ENCODE measurements at regions not wholly inside any gene's neighbourhood (a gene's known extent, or its start where the extent isn't known, plus 50 kb on each side); places are given as distances from the start of the nearest gene placed in this dataset.

DNA sequence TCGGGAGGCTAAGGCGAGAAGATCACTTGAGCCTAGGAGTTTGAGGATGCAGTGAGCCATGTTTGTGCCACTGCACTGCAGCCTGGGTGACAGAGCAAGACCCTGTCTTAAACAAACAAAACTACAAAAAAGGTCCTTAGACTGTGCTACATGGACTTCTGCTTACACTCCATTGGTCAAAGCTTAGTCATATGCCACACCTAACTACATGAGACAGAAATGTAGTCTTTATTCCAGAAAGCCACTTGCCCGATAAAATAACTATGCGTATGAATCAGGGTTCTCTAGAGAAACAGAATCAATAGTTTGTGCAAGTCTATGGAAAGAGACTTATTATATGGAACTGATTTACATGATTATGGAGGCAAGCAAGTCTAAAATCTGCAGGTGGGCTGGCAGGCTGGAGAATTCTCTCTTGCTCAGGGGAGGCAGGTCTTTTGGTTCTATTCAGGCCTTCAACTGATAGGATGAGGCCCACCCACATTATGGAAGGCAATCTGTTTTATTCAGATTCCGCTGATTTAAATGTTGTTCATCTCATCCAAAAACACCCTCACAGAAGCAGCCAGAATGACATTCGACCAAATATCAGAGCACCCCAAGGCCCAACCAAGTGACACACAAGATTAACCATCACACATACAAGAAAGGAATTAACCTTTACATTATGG, 114.4 kb upstream of the SIX2 start:
- Histone ChIP-seq H3K4me1 (peaks cover 0 to under 1% (median 0%) of the 10 kb centered on the region in 12 donors), H3K4me3 (no peak overlapping the region), H3K36me3 (no peaks in the 10 kb centered on the region), H3K27ac (no peak overlapping the region), H3K27me3 (no peaks in the 10 kb centered on the region), H3K9me3 (no peaks in the 10 kb centered on the region)
- WGBS, 4 donors, result 74 to 93% (median 92%) methylated on average over 6 of the region's 6 CpGs
- ATAC-seq (no peak), DNase-seq (no peak)
- intact Hi-C loops (cut with DNase I), result no loop called here
- TF ChIP-seq POLR2A (IDR thresholded peaks at IDR 0.05), result no peak
- TF ChIP-seq, protein P1, sequence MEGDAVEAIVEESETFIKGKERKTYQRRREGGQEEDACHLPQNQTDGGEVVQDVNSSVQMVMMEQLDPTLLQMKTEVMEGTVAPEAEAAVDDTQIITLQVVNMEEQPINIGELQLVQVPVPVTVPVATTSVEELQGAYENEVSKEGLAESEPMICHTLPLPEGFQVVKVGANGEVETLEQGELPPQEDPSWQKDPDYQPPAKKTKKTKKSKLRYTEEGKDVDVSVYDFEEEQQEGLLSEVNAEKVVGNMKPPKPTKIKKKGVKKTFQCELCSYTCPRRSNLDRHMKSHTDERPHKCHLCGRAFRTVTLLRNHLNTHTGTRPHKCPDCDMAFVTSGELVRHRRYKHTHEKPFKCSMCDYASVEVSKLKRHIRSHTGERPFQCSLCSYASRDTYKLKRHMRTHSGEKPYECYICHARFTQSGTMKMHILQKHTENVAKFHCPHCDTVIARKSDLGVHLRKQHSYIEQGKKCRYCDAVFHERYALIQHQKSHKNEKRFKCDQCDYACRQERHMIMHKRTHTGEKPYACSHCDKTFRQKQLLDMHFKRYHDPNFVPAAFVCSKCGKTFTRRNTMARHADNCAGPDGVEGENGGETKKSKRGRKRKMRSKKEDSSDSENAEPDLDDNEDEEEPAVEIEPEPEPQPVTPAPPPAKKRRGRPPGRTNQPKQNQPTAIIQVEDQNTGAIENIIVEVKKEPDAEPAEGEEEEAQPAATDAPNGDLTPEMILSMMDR (IDR thresholded peaks at IDR 0.05), result no peak

DNA sequence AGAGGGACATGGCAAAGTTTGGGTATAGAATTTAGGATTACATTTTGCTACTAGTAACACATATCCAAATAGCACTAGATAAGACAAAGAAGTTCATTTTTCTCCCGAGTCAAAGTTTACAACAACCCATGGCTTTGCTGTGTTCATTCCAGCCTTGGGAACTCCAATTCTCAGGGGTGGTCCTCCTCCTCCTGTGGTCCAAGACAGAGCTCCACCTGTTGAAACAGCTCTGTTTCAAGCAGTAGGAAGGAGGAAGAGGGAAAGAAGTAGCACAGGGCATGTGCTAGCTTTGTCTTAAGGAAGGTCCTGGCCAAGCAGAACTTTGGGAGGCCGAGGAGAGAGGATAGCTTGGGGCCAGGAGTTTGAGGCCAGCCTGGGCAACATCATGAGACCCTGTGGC, 113.8 kb upstream of the SIX2 start:
- TF ChIP-seq POLR2A (IDR thresholded peaks at IDR 0.05), result no peak
- TF ChIP-seq, protein P1 (IDR thresholded peaks at IDR 0.05), result no peak
- Histone ChIP-seq H3K27me3 (no peaks in the 10 kb centered on the region), H3K4me1 (no peaks in the 10 kb centered on the region), H3K36me3 (no peaks in the 10 kb centered on the region), H3K9me3 (no peaks in the 10 kb centered on the region), H3K4me3 (no peak overlapping the region), H3K27ac (no peak overlapping the region)
- no peak for ATAC-seq
- intact Hi-C loops (cut with DNase I), result no loop called here
- WGBS, 4 donors, result 71 to 88% (median 81%) methylated on average over 2 of the region's 2 CpGs
- DNase-seq, result no peak

DNA sequence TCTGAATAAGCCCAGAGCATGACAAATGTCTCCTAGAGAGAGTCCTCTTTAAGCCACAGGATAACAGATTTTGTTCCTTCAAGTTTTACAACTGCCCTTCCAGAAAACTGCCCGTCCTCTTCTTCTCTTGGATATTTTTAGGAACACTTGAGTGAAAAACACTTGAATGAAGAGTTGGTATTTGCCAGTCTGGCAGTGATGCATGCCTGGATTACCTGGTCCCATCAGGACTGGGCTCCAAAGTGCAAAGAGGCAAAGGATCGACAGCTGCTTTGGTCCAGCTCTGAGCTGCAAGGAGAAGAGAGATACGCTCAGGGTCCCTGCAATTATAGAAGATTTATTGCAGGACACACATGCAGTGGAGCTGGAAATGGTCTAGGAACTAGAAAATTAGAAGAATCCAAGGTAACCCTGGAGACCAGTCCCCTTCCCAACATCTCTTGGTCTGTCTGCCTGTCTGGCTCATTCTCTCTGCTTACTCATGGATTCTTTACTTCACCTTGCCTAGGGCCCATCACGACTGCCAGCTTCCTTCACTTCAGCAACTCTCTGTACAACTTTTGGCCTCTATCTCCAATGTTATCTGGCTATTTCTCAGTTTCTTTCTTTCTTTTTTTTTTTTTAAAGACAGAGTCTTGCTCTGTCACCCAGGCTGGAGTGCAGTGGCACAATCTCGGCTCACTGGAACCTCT, 112.1 kb upstream of the SIX2 start:
- 61 to 71% (median 68%) methylated on average over 5 of the region's 5 CpGs for WGBS, 4 donors
- ATAC-seq (no peak), DNase-seq (no peak)
- no peaks in the 10 kb centered on the region for H3K4me1 ChIP-seq
- no peaks in the 10 kb centered on the region for H3K27me3 ChIP-seq
- no peaks in the 10 kb centered on the region for H3K9me3 ChIP-seq
- intact Hi-C loops (cut with DNase I), result no loop called here
- TF ChIP-seq, protein P1 (IDR thresholded peaks at IDR 0.05), result no peak
- no peak for TF ChIP-seq POLR2A (IDR thresholded peaks at IDR 0.05)
- no peak overlapping the region for H3K27ac ChIP-seq
- no peak overlapping the region for H3K4me3 ChIP-seq
- H3K36me3 ChIP-seq, result no peaks in the 10 kb centered on the region

DNA sequence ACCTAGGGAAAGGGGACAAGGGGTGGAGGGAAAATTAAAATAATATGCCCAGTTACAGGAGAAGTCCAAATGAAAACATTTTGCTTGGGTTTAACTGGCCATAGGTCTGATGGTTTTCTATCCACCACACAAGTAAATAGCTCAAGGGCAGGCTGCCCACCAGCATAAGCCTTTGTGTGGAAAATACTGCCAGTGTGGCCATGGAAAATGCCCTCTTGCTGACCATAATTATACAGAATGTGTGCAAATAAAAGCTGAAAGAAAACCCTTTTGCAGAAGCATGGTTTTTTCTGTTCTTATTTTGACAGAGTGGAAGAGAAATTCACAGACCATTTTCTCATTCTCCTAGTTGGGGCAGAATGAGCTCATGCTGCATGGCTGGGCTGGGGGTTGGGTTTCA, 111.3 kb upstream of the SIX2 start:
- Histone ChIP-seq H3K9me3 (peaks cover 0 to 3% (median 0%) of the 10 kb centered on the region in 12 donors), H3K27ac (no peak overlapping the region), H3K27me3 (no peaks in the 10 kb centered on the region), H3K4me3 (no peak overlapping the region), H3K4me1 (no peaks in the 10 kb centered on the region), H3K36me3 (no peaks in the 10 kb centered on the region)
- no peak for TF ChIP-seq POLR2A (IDR thresholded peaks at IDR 0.05)
- TF ChIP-seq, protein P1 (IDR thresholded peaks at IDR 0.05), result no peak
- DNase-seq (no peak), ATAC-seq (no peak)
- intact Hi-C loops (cut with DNase I), result no loop called here

Measured in heart left ventricle (tissue), 16 donors.